Fibroblast of lung (primary cell): ENCODE measurements at regions not wholly inside any gene's neighbourhood (a gene's known extent, or its start where the extent isn't known, plus 50 kb on each side); places are given as distances from the start of the nearest gene placed in this dataset.

Source experiments
- DNase-seq, 2 donors: peaks; one replicate each; pipeline versions ENCODE4 v3.0.0 to v3.0.0-alpha.2; 2010; ENCODE audit warnings: low read depth in 2 of 2
- H2AFZ ChIP-seq: 2 replicates; pipeline ENCODE4 v1.5.1; 2012; ENCODE audit warnings: low read length, control low read depth, inconsistent platforms
- H3K27ac ChIP-seq: 2 replicates; pipeline ENCODE4 v1.5.1; 2011; ENCODE audit warnings: low read length, control low read depth; ENCODE audit not compliant: insufficient read depth
- H3K27me3 ChIP-seq: 2 replicates; pipeline ENCODE4 v1.5.1; 2011; ENCODE audit warnings: mild to moderate bottlenecking, low read length; ENCODE audit not compliant: control insufficient read depth, insufficient read depth
- H3K36me3 ChIP-seq: 2 replicates; pipeline ENCODE4 v1.5.1; 2011; ENCODE audit warnings: low read length; ENCODE audit not compliant: control insufficient read depth, insufficient read depth
- H3K4me1 ChIP-seq: 2 replicates; pipeline ENCODE4 v1.5.1; 2011; ENCODE audit warnings: low read length; ENCODE audit not compliant: control insufficient read depth, insufficient read depth; ENCODE audit errors: extremely low read depth
- H3K4me2 ChIP-seq: 2 replicates; pipeline ENCODE4 v1.5.1; 2011; ENCODE audit warnings: low read length, control low read depth; ENCODE audit not compliant: insufficient read depth; ENCODE audit errors: extremely low read depth
- H3K4me3 ChIP-seq, 4 experiments: fragments of 200-600 bp in 1 of 4; sonication (generic) in 1 of 4; replicated peaks in 1 of 4; 2 replicates each; pipeline ENCODE4 v1.5.1; 2011 to 2016; ENCODE audit warnings: low read length in 4 of 4, low read depth in 3 of 4, mild to moderate bottlenecking in 3 of 4, control low read depth in 2 of 4, inconsistent platforms in 1 of 4, mixed read lengths in 1 of 4; ENCODE audit not compliant: insufficient read depth in 1 of 4; ENCODE audit errors: control extremely low read depth in 1 of 4
- H3K79me2 ChIP-seq: 2 replicates; pipeline ENCODE4 v1.5.1; 2012; ENCODE audit warnings: mild to moderate bottlenecking, low read length, inconsistent platforms; ENCODE audit not compliant: control insufficient read depth, insufficient read depth
- H3K9ac ChIP-seq: 2 replicates; pipeline ENCODE4 v1.5.1; 2011; ENCODE audit warnings: mild to moderate bottlenecking, low read length, control low read depth; ENCODE audit not compliant: insufficient read depth
- H3K9me3 ChIP-seq: 2 replicates; pipeline ENCODE4 v1.5.1; 2012; ENCODE audit warnings: low read depth, low read length; ENCODE audit not compliant: control insufficient read depth, insufficient read depth
- H4K20me1 ChIP-seq: 2 replicates; pipeline ENCODE4 v1.5.1; 2011; ENCODE audit warnings: low read length; ENCODE audit not compliant: control insufficient read depth, insufficient read depth; ENCODE audit errors: extremely low read depth
- CTCF ChIP-seq, 2 donors: IDR thresholded peaks in 1 of 2; conservative IDR thresholded peaks in 1 of 2; 1 replicate in 1 of 2; 2 replicates in 1 of 2; pipeline ENCODE4 v1.5.1; 2011 to 2012; ENCODE audit warnings: low read length in 2 of 2, control low read depth in 1 of 2, inconsistent platforms in 1 of 2, low read depth in 1 of 2, mild to moderate bottlenecking in 1 of 2
- EZH2 ChIP-seq: IDR thresholded peaks from 2 replicates; pipeline ENCODE4 v1.5.1; 2012; ENCODE audit warnings: low read length, control low read depth, mild to moderate bottlenecking; ENCODE audit errors: missing control alignments

GRCh38 chr10:71063401-71063800 is 149.0 kb upstream of the UNC5B start:
- Histone ChIP-seq H4K20me1 (no peaks in the 10 kb centered on the region), H3K36me3 (no peaks in the 10 kb centered on the region), H3K9ac (no peak overlapping the region), H3K4me3 (no peak overlapping the region), H3K4me2 (no peak overlapping the region), H3K27me3 (peaks cover 11% of the 10 kb centered on the region), H3K79me2 (no peaks in the 10 kb centered on the region), H3K4me1 (no peaks in the 10 kb centered on the region), H3K27ac (no peak overlapping the region), H2AFZ (no peak overlapping the region), H3K9me3 (no peaks in the 10 kb centered on the region)
- no peak for TF ChIP-seq EZH2
- no peak for TF ChIP-seq CTCF (conservative IDR thresholded peaks at IDR 0.05 in 1 of 2, IDR thresholded peaks at IDR 0.05 in 1 of 2; ENCODE audit: low read depth in 1 of 2, low read length in 2 of 2)
- no peak for DNase-seq

- no peak overlapping the region for H3K9ac ChIP-seq
- no peak overlapping the region for H3K4me2 ChIP-seq
- no peak overlapping the region for H3K27ac ChIP-seq
- no peak overlapping the region for H2AFZ ChIP-seq
- TF ChIP-seq CTCF (conservative IDR thresholded peaks at IDR 0.05 in 1 of 2, IDR thresholded peaks at IDR 0.05 in 1 of 2; ENCODE audit: low read depth in 1 of 2, low read length in 2 of 2) (no peak), EZH2 (no peak)
- no peaks in the 10 kb centered on the region for H4K20me1 ChIP-seq
- H3K27me3 ChIP-seq: peaks cover 6% of the 10 kb centered on the region
- DNase-seq: no peak
- no peaks in the 10 kb centered on the region for H3K4me1 ChIP-seq
- no peaks in the 10 kb centered on the region for H3K79me2 ChIP-seq
- H3K4me3 ChIP-seq: no peak overlapping the region
- H3K9me3 ChIP-seq: no peaks in the 10 kb centered on the region
- no peaks in the 10 kb centered on the region for H3K36me3 ChIP-seq
Measured at GRCh38 chr10:71064413-71065118, 147.8 kb upstream of the UNC5B start.

DNA sequence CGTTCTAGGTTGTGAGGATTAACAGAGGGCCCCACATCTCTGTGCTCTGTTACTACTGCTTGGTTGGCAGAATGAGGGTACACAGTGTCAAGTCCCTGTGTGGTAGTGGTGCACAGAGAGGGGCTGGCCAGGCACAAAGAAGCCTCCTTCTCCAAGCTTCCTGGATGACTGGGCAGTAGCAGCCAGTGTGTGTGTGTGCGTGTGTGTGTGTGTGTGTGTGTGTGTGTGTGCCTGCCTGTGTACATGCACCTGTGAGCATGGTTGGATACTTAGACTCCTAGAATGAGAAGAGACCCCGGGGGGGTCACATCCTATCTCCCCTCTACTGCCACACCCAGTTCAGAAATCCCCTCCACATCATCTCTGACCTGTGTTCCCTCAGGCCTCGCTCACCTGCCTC is 146.7 kb upstream of the UNC5B start:
- no peak for TF ChIP-seq CTCF (conservative IDR thresholded peaks at IDR 0.05 in 1 of 2, IDR thresholded peaks at IDR 0.05 in 1 of 2; ENCODE audit: low read depth in 1 of 2, low read length in 2 of 2)
- no peak for TF ChIP-seq EZH2
- no peak overlapping the region for H3K4me3 ChIP-seq
- no peak overlapping the region for H2AFZ ChIP-seq
- H3K9ac ChIP-seq: no peak overlapping the region
- no peak overlapping the region for H3K4me2 ChIP-seq
- no peaks in the 10 kb centered on the region for H3K9me3 ChIP-seq
- no peak overlapping the region for H3K27ac ChIP-seq
- no peaks in the 10 kb centered on the region for H3K4me1 ChIP-seq
- no peak for DNase-seq
- H4K20me1 ChIP-seq: no peaks in the 10 kb centered on the region
- no peaks in the 10 kb centered on the region for H3K36me3 ChIP-seq
- H3K27me3 ChIP-seq: peaks cover 5% of the 10 kb centered on the region
- no peaks in the 10 kb centered on the region for H3K79me2 ChIP-seq
